ENCODE measurements at regions not wholly inside any gene's neighbourhood (a gene's known extent, or its start where the extent isn't known, plus 50 kb on each side); places are given as distances from the start of the nearest gene placed in this dataset.

DNA sequence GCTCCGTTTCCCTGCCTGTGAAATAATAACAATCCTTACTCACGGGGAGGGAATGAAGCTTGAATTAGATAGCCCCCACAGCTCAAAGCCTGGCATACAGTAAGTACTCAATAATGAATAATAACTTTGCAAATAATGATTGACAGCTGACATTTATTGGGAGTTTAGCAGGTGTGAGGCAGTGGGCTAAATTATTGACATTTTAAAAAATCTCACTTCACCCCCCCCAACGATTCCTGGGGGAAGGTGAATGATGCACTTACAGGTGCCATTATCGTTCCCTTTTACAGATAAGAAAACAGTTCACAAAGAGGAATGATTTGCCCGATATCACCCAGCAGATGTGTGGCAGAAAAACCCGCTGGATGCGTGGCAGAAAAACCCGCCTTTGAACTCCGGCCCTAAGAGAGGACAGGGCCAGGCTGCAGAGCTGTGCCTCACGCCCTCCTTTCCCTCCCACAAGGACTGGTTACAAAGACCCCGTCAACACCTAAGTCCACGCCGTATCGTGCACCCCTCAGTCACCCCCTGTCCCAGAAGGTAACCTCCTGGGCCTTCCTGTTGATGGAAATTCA lies 114.2 kb upstream of the PTPN1 start:
- DNase-seq = no peak

DNA sequence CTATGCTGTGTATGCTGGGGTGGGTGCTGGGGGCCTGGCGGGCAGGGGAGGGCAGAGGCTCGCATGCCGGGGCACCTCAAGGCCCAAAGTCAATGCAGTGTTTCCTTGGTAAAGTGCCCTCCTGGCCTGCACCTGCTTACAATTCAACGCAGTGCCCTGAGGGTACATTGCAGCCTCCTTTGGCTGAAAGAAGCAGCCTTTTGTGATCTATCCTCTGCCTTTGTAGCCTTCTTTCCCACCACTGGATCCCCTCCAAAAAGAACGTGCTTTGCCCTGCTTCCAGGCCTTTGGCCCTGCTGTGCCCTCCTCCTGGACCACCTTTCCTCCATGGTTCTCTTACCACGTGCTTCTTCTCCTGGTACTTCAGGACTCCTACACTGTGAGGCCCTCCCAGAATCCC lies 113.6 kb upstream of the PTPN1 start:
- no peak for DNase-seq

DNA sequence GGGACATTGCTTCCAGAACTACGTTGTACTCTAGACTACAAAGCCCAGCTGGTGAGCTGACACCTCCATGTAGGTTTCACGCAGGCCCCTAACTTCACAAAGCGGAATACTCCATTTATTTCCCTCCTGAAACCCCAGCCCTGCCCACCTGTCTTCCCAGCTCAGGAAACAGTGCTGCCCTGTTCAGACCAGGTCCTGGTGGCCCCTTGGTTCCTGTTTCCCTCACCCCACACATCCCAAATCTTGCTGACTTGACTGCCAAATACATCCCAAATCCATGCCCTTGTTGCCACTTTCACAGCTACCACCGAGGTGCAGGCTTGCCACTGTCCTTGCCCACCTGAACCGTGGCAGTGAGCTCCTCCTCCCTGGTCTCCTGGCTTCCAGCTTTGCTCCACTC lies 113.1 kb upstream of the PTPN1 start:
- DNase-seq = no peak

DNA sequence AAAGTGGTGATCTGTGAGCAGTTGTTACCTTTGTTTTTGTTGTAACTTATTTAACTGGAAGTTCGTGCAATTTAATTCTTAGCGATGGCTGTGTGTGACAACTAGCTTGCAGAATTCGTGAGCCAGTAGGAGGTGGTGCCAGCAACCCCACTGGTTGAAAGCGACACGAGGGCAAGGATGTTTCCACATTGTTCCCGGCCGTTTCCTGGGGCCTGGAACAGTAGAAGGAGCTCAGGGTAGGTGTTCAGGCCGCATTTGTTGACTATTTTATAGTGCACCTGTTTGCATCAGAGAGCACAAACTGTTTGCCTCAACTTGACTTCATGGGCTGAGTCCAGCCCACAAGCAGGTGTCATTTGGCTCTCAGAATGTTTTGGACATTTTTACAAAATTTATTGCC lies 112.1 kb upstream of the PTPN1 start:
- DNase-seq = no peak

DNA sequence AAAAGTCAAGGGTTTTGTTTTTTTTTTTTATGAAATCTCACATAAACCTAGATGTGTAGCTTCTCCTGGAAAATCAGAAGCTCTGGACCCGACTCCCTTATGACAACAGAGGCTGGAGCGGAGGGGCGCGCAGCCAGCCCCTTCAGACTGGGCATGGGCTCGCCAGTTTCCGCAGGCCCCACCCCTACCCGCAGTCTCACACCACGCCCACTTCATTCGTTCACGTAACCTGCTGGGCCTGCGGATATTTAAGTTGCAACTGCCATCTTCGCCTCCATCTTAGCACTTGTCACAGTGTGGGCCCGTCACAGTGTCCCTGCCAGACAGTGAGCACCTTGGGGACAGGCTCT lies 111.7 kb upstream of the PTPN1 start:
- DNase-seq = no peak

DNA sequence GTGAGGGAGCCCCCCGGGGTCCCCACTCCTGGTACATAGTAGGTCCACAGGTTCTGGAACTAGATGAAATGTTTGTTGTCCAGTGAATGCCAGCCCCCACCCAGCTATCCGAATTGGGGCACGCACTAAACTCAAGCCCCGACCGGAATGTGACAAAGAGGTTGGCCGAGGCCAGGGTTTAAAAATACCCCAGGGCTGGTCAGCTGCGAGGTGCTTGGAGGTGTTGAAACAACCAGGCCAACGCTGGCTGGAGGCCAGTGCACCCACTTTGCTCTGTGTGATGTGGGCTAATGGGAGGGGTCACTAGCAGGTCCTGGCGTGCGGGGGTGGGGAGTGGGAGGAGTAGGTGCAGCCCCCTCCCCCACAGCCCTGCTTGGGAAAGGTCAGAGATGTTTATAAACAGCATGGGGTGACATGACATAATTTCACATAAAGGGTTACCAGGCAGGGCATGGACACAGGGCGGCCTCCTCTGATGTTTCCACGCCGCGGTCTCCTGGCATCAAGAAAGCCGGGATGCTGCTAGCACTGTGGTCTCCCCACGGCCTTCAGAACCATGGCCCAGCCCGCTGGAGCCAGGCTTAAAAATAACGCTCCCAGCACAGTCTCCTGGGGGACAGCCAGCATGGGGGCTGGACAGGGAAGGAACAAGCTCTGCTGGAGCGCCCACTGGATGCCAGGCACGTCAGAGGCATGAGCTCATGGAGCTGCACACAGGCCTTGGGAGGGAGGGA lies 111.2 kb upstream of the PTPN1 start:
- no peak for DNase-seq

DNA sequence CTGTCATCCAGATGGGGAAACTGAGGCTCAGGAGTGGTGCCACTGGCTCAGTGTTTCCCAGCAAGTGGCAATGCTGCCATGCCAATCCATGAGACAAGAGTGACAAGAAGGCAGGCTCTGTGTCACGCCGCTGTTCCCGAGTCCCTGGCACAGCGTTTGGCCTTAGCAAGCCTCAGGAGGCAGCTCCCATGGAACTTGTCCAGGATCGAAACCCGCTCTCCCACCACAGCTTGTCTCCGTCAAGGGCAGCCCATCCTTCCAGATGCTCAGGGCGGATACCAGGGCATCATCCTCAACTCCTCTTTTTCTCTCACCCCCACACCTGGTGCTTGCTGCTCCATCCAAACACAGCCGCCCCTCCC lies 110.6 kb upstream of the PTPN1 start:
- DNase-seq = no peak

DNA sequence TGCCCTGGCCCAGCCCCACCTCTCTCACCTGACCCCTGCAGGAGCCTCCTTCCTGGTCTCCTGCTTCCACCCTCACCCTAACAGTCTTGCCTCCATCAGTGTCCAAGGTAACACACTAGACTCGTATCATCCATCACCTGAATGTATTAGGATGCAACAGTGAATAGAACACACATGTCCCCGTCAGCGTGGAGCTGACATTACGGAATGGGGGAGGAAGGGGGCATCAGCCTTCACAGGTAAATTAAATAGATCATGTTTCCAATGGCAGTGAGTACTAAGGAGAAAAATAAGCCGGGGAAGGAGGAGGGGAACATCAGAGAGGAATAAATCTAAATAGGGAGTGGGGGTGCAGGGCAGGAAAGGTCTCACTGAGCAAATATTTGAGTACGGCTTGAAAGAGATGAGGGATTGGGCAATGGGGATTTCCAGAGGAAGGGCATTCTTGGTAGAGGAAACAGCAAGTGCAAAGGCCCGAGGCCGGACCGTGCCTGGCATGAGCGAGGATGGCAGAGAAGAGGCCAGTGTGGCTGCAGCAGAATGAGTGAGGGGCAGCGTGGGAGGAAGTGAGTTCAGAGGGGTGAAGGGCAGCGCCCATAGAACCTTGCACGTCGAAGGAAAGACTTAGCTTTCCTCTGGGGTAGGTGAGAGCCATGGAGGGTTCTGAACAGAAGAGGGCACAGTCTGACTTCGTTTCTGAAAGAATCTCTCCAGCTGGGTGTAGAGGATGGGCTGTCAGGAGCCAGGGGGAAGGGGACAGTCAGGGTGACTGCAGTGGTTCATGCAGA lies 110.1 kb upstream of the PTPN1 start:
- DNase-seq = no peak

DNA sequence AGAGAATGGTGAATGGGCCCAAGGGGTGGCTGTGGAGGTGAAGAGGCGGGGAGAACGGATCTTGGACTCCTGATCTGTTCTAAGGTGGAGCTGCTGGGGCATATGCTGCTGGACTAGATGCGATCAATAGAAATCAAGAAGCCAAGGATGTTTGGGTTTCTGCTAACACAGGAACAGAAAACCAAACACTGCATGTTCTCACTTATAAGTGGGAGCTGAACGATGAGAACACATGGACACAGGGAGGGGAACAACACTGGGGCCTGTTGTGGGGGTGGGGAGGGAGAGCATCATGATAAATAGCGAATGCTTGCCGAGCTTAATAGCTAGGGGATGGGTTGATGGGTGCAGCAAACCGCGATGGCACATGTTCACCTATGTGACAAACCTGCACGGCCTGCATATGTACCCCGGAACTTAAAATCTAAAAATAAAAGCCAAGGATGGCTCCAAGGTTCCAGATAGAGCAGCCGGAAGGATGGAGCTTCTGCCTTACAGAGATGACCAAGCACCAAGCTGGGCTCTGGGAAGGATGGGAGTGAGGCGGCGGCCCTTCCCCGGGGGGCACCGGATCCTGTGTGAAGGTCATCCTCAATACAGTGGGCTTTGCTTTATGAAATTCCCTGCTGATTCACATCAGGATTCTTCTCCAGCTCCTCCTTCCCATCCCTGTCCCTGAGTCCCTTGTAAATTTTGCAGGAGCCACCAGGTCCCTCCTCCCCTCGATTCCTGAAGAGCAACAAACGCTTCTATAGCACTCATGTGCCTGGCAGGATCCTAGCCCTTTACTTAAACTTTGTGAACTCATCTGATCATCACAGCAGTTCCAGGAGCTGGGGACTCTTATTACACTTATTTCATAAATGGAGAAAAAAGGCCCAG lies 109.2 kb upstream of the PTPN1 start:
- no peak for DNase-seq

DNA sequence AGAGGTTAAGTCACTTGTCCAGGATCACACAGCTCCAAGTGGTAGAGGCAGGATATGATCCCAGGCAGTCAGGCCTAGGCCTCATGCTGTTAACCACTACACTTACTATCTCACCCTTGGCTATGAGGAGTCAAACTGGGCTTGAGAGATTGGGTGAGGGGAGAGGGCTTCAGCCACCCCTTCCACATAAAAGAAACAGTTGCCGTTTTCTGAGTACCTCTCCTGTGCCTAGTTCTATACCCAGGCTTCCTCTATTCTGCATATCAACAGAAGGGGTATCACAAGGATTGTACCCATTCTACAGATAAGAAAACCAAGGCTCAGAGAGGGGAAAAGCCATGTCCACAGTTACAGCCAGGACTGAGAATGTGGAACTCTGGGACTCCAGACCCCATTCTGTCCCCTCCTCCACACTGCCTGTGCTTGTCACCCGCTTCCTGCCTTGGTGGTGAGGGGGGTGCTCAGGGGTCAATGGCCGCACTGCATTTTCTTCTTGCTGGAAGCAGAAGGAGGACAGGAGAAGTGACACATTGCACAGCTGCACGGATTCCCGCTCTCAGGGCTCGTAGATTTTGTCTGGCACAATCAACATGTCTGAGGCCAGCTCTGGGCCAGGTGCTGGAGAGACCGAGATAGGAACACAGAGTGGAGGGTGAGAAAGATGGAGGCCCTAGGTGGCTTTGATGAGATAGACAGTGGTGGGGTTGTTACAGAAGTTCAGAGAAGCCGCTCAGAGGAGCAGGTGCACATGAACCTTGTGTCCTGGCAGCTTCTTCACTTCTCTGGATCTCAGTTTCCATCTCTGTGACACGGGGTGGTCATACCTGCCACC lies 108.4 kb upstream of the PTPN1 start:
- DNase-seq = peak; percentile 40

DNA sequence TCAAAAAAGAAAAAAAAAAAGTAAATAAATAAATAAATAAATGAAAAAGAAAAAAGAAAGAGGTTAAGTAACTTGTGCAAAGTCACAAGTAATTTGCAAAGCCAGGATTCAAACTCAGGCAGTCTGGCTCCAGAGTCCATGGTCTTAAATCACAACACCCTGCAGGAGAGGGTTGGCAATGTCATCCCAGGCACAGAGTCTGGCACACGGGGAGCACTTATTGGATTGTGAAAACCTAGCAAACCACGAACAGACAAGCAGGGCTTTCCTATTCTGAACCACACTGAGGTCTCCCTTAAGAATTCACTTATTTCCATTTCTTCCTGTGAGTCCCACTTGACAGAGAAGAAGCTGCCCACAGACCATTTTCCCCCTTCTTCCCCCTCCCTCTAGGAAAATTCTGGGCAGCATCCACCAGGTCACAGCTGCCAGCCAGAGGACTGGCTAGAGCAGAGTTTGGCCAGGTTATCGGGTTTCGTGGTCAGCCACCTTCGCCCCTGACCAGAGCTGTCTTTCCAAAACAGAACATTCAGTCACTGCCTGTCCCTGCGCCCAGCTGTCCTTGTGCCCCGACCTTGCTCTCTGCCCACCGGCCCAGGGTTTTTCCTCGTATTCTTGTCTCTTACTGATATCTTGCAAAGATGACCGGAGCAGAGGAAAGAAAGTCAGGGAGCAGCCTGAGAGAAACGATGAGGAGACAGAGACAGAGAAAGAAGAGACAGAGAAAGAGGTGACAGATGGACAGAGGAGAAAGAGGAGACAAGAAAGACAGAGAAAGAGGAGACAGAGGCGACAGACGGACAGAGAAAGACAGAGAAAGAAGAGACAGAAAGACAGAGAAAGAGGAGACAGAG lies 106.4 kb upstream of the PTPN1 start:
- no peak for DNase-seq

DNA sequence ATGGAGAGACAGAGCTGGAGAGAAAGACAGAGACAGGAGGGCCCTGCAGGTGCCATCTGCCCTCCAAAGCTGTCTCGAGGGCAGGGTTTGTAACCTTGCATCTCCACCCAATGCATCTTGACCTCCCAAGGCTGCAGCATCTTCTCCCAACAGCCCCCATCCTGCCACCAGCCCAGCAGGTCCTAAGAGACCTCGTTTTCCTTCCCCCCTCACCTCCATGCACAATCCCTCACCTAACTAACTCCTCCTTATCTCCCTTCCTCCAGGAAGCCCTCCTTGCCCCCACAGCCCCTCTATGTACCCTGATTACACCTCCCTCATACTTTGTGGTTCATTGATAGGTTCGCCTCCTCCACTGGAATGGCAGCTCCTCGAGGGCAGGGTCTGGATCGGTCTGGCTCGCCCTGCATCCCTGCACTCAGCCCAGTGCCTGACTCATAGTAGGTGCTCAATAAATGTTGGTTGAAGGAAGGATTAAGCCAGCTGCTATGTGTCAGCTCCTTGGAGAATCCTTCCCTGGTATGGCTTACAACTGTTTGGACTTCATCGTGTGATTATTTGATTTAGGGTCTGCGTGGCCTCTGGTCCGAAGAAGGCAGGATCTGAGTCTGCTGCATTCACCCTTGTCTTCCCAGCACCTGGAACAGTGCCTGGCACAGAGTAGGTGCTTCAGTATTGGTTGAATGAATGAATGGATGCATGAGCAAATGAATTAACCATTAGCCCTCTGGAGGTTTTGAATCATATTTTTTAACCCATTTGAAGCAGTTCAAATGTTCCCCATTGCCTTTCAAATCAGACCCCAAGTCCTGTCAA lies 105.6 kb upstream of the PTPN1 start:
- peak; percentile 48 for DNase-seq

DNA sequence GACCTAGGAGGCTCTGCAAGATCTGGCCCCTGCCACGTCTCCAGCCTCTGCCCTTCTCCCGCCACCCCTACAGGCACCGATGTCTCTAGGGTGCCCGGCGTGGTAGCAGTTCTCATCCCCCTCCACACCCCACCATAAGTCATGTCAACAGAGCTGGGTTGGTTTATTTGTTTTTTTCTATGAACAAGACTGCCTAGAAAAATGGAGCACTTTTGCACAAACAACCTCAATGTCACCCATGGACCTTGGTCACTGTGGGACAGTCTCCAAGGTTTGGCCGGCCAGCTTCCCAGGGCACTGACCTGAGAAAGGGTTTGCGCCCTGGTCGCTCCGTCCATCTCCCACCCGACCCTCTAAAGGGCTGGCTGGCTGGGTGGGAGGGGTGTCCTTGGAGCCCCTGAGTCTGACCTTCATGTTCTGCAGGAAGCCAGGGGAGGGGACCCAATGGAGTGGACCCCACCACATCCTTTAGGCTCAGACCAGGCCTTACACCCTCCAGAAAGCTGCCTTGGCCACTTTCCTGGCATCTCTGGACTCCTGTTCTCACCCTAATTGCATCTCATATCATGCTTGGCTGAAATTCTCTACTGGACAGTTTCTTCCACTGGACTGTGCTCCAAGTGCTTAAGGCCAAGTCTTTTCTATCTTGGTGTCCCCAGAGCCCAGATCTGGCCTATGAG lies 104.8 kb upstream of the PTPN1 start:
- no peak for DNase-seq

DNA sequence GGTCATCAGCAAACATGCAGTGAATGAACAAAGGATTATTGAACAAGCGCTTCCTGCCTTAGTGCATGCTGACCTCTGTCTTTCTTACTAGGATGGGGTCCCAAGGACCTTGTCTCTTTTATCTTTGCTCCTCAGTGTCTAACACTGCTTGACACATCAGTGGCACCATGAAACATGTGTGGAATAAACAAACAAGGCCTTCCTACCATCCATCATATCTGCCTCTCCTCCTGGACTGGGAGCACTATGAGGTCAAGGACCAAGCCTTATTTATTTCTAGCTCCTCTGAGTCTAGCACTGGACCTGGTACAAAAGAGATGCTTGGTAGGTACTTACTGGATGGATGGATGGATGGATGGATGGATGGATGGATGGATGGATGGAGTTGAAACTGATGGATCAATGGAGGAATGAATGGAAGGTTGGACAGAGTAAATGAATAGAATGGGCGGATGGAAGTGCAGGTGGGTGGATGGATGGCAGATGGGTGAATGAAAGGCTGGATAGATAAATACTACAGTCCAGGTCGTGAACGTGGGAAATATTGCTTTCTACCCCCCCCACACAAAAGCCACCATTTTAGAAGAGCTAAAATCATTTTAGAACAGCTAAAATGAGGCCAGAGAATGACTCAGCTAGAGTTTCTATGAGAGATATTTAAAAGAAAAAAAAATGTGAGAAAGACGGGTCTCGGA lies 104.1 kb upstream of the PTPN1 start:
- no peak for DNase-seq

DNA sequence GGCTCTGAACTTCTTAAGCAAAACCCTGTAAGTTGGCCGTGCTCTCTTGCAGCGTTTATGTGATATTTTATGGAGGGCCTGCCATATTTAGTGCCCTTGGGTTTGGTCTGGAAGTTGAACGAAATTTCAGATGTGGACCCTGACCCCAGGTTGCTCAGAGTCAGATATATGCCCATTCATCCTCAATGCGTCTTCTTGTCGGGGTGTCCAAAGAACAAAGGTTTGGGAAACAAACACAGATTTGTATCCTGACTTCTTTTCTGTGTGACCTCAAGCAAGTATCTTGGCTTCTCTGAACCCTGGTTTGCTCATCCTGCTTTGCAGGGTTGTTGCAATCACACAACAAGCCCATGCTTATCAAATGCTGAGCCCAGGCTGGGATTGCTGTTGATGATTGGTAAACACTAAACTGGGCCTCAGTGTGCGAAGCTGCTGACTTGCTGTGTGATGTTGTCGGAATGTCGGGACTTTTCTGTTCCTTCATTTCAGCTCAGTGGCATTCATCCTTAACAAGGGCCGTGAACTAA lies 103.5 kb upstream of the PTPN1 start:
- DNase-seq = peak; percentile 47

DNA sequence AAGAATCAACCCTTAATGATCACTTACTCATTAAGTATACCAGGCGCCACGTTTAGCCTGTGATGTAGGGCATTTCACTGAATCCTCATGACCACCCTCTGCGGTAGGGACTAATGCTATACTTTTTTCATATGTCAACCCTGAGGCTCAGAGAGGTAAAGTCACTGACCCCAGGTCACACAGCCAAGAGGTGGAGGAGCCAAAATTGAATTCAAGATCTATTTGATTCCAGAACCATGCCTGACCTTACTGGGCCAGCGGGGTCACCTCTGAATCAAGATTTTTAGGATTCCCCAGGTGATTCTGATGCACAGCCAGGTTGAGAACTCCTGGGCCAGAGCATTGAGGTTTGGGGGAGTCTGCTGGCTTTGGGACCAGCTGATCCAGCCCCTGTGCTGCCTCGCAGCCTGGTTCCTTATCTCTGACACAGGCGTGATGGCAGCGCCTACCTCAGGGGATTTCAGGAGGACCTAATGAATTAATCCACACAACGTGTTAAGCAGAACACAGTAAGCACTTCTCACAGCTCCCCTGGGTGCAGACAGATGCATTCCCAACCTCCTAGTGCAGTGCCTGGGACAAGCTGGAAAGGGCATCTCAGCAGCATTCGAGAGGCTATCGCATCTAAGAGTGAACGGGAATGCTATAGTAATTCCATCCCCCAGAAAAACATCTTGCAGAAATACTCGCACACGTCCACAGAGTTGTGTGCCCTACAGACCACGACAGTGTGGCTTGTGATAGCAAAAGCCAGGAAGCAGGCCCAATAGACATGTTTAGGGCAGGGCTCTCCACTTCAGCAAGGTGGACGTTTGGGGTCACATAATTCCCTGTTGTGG lies 101.4 kb upstream of the PTPN1 start:
- no peak for DNase-seq

DNA sequence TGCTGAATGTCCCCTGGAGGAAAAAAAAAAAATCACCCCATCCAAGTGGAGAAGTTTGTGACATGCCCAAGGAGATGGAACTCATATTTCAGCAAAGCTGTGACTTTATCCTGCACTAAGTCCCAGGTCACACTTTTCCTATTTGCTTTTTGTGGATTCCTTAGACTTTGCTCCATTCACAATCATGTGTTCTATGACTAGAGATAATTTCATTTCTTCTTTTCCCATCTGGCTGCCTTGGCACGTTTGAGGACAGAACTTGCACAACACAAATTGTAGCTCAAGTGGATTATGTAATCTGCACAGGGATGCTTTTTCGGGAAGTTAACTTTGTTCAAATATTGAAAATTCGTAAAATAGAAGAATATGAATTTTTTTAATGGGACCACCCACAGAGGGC lies 100.7 kb upstream of the PTPN1 start:
- DNase-seq = no peak

DNA sequence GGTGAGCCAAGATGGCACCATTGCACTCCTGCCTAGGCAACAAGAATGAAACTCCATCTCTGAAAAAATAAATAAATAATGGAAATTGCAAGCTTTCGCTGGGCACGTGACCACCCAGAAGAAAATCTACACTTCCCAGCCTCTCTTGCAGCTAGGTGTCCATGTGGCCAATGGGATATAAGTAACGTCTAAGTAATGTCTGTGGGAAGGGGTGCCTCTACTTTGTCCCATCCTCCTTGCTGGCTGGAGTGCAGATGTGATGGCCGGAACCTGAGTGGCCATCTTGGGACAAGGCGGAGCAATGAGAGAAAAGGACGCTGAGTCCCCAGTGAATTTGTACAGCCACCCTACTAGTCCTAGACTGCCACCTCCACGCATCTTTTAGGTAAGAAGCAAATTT lies 99.8 kb upstream of the PTPN1 start:
- DNase-seq = no peak

Data from islet precursor cell (in vitro differentiated cells).